Heart left ventricle (tissue), 13 donors: ENCODE measurements at regions not wholly inside any gene's neighbourhood (a gene's known extent, or its start where the extent isn't known, plus 50 kb on each side); places are given as distances from the start of the nearest gene placed in this dataset.

Source experiments
- POLR2A ChIP-seq, 2 donors: fragments of 450-650 bp; IDR thresholded peaks; one replicate each; pipeline ENCODE4 v1.6.1; 2017; ENCODE audit warnings: antibody characterized with exemption in 2 of 2, mild to moderate bottlenecking in 2 of 2, moderate library complexity in 2 of 2
- TF ChIP-seq, protein P1 (sequence below), 12 donors: fragments of 200-600 bp; sonication (generic) in 4 of 12; IDR thresholded peaks; one replicate each; pipeline versions ENCODE4 v1.5.0 to v1.8.0; 2018 to 2022; ENCODE audit warnings: antibody characterized with exemption in 12 of 12, mild to moderate bottlenecking in 5 of 12
- donor health status: ischemic (EF 13 %, LVEDD 7.1; RV severe dilation, severe dysfunction).
- donor health status: DM: no; HTN: yes; CAD: no.
- donor health status: DM: no; HTN: no; CAD: no.
- donor health status: ischemic (EF 25% LVEDD 6.9; RV normal size, moderate dysfunction).
- donor health status: ischemic (EF 25% LVEDD 5.7; RV mildly dilated, moderate dysfunction).
- donor health status: ischemic (EF 35%, LVEDD 5.7; RV mildly dilated, moderate dysfunction).
- donor health status: nonischemic (EF 11% LVEDD 7.7; RV severe dilation, severe dysfunction).
- donor health status: DM: yes; HTN: yes; CAD: no.
- donor health status: PGD.
- donor health status: ischemic (EF 29% LVEDD 5.4; RV normal size, mild dysfunction).
- donor health status: nonischemic (EF 23%, LVEDD 6.1; RV moderate dilation, normal function).

DNA sequence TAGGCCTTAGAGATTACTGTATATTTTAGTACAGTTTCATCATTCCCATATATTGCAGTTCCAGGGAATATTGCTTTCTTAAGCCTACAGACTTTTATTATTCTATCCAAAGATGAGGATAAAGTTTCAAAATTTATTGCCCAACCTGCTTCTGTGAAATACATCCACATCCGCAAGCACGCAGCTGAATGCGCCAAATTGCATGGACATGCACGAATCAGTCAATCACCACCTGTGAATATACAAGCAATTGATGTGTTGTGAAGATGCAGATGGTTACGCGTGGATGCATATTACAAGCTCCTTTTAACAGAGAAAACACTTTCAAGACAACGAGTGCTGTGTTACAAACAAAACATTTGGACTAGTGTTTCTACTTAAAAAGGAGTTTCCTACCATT is 577.8 kb upstream of the PLXNA2 start:
- TF ChIP-seq, protein P1, sequence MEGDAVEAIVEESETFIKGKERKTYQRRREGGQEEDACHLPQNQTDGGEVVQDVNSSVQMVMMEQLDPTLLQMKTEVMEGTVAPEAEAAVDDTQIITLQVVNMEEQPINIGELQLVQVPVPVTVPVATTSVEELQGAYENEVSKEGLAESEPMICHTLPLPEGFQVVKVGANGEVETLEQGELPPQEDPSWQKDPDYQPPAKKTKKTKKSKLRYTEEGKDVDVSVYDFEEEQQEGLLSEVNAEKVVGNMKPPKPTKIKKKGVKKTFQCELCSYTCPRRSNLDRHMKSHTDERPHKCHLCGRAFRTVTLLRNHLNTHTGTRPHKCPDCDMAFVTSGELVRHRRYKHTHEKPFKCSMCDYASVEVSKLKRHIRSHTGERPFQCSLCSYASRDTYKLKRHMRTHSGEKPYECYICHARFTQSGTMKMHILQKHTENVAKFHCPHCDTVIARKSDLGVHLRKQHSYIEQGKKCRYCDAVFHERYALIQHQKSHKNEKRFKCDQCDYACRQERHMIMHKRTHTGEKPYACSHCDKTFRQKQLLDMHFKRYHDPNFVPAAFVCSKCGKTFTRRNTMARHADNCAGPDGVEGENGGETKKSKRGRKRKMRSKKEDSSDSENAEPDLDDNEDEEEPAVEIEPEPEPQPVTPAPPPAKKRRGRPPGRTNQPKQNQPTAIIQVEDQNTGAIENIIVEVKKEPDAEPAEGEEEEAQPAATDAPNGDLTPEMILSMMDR (IDR thresholded peaks at IDR 0.05) = no peak
- TF ChIP-seq POLR2A (IDR thresholded peaks at IDR 0.05) = no peak
